Adrenal gland (tissue), 5 donors: ENCODE measurements at regions not wholly inside any gene's neighbourhood (a gene's known extent, or its start where the extent isn't known, plus 50 kb on each side); places are given as distances from the start of the nearest gene placed in this dataset.

ENCODE experiments used
- CTCF ChIP-seq, 6 experiments: fragments of 450-650 bp in 4 of 6; fragments of 200-600 bp in 2 of 6; sonication (generic) in 1 of 6; IDR thresholded peaks; 1 replicate in 5 of 6; 2 replicates in 1 of 6; pipeline versions ENCODE4 v1.5.1 to v1.8.0; 2016 to 2021; ENCODE audit warnings: antibody characterized with exemption in 6 of 6, mild to moderate bottlenecking in 2 of 6, moderate library complexity in 1 of 6
- POLR2A ChIP-seq, 2 donors: fragments of 450-650 bp; IDR thresholded peaks; one replicate each; pipeline ENCODE4 v1.6.1; 2017; ENCODE audit warnings: antibody characterized with exemption in 2 of 2, mild to moderate bottlenecking in 2 of 2, moderate library complexity in 1 of 2
- donor health status: DM: no; HTN: no; CAD: no.

GRCh38 chr1:55869065-55869464, 653.9 kb upstream of the USP24 start:
- TF ChIP-seq CTCF (IDR thresholded peaks at IDR 0.05) (no peak), POLR2A (IDR thresholded peaks at IDR 0.05) (no peak)
